Nephron (organoid): ENCODE measurements at regions not wholly inside any gene's neighbourhood (a gene's known extent, or its start where the extent isn't known, plus 50 kb on each side); places are given as distances from the start of the nearest gene placed in this dataset.

Source experiments
- H3K27ac Mint-ChIP-seq, 3 experiments: 2 replicates each; pipeline ENCODE4 v1.8.0; 2020; ENCODE audit warnings: mixed read lengths in 3 of 3, mild to moderate bottlenecking in 2 of 3, moderate library complexity in 1 of 3
- H3K27me3 Mint-ChIP-seq: 2 replicates; pipeline ENCODE4 v1.8.0; 2021; ENCODE audit warnings: low read depth, mild to moderate bottlenecking, moderate library complexity, mixed read lengths
- H3K36me3 Mint-ChIP-seq: 2 replicates; pipeline ENCODE4 v1.8.0; 2020; ENCODE audit warnings: low read depth, mixed read lengths
- H3K4me1 Mint-ChIP-seq: 2 replicates; pipeline ENCODE4 v1.8.0; 2020; ENCODE audit warnings: mixed read lengths
- H3K4me3 Mint-ChIP-seq, 3 experiments: 2 replicates each; pipeline ENCODE4 v1.8.0; 2020; ENCODE audit warnings: mild to moderate bottlenecking in 3 of 3, mixed read lengths in 3 of 3, moderate library complexity in 2 of 3
- H3K9me3 Mint-ChIP-seq: 2 replicates; pipeline ENCODE4 v1.8.0; 2020; ENCODE audit warnings: mixed read lengths
- CTCF ChIP-seq, 3 experiments: fragments of 200-600 bp; sonication (generic); IDR thresholded peaks; one replicate each; pipeline ENCODE4 v1.5.0; 2021; ENCODE audit warnings: antibody characterized with exemption in 3 of 3; ENCODE audit not compliant: unreplicated experiment in 3 of 3

GRCh38 chr3:18635215-18635614 is 210.1 kb upstream of the SATB1 start:
- H3K4me1 Mint-ChIP-seq: no peaks in the 10 kb centered on the region
- H3K27me3 Mint-ChIP-seq: peaks cover 4% of the 10 kb centered on the region
- TF ChIP-seq CTCF (IDR thresholded peaks at IDR 0.05; ENCODE audit: unreplicated experiment in 3 of 3): no peak
- no peak overlapping the region for H3K4me3 Mint-ChIP-seq
- no peaks in the 10 kb centered on the region for H3K9me3 Mint-ChIP-seq
- no peak overlapping the region for H3K27ac Mint-ChIP-seq
- no peaks in the 10 kb centered on the region for H3K36me3 Mint-ChIP-seq

- Mint-ChIP-seq H3K4me3 (no peak overlapping the region), H3K9me3 (no peaks in the 10 kb centered on the region), H3K27me3 (peaks cover 4% of the 10 kb centered on the region), H3K4me1 (no peaks in the 10 kb centered on the region), H3K36me3 (no peaks in the 10 kb centered on the region), H3K27ac (no peak overlapping the region)
- TF ChIP-seq CTCF (IDR thresholded peaks at IDR 0.05; ENCODE audit: unreplicated experiment in 3 of 3): no peak
Observed at GRCh38 chr3:18634461-18634860, 209.3 kb upstream of the SATB1 start.

- Mint-ChIP-seq H3K9me3 (no peaks in the 10 kb centered on the region), H3K27me3 (peaks cover 4% of the 10 kb centered on the region), H3K27ac (no peak overlapping the region), H3K36me3 (no peaks in the 10 kb centered on the region), H3K4me1 (no peaks in the 10 kb centered on the region), H3K4me3 (no peak overlapping the region)
- no peak for TF ChIP-seq CTCF (IDR thresholded peaks at IDR 0.05; ENCODE audit: unreplicated experiment in 3 of 3)
Observed at GRCh38 chr3:18633002-18633401, 207.9 kb upstream of the SATB1 start.

- H3K27ac Mint-ChIP-seq: no peak overlapping the region
- no peak overlapping the region for H3K4me3 Mint-ChIP-seq
- H3K4me1 Mint-ChIP-seq: no peaks in the 10 kb centered on the region
Observed at GRCh38 chr3:18630295-18630694, 205.2 kb upstream of the SATB1 start.

GRCh38 chr3:18625085-18625484 is 199.9 kb upstream of the SATB1 start:
- no peaks in the 10 kb centered on the region for H3K27me3 Mint-ChIP-seq

More at GRCh38 chr3:18630295-18630694, 205.2 kb upstream of the SATB1 start:
- Mint-ChIP-seq H3K36me3 (no peaks in the 10 kb centered on the region), H3K9me3 (no peaks in the 10 kb centered on the region), H3K27me3 (peaks cover 4% of the 10 kb centered on the region)
- no peak for TF ChIP-seq CTCF (IDR thresholded peaks at IDR 0.05; ENCODE audit: unreplicated experiment in 3 of 3)

More at GRCh38 chr3:18625085-18625484, 199.9 kb upstream of the SATB1 start:
- no peak overlapping the region for H3K27ac Mint-ChIP-seq
- H3K4me1 Mint-ChIP-seq: no peaks in the 10 kb centered on the region
- H3K36me3 Mint-ChIP-seq: no peaks in the 10 kb centered on the region
- H3K4me3 Mint-ChIP-seq: no peak overlapping the region
- H3K9me3 Mint-ChIP-seq: no peaks in the 10 kb centered on the region
- no peak for TF ChIP-seq CTCF (IDR thresholded peaks at IDR 0.05; ENCODE audit: unreplicated experiment in 3 of 3)
